Uterus (tissue), 2 donors: ENCODE measurements at regions not wholly inside any gene's neighbourhood (a gene's known extent, or its start where the extent isn't known, plus 50 kb on each side); places are given as distances from the start of the nearest gene placed in this dataset.

Source experiments
- CTCF ChIP-seq, 4 experiments: fragments of 200-600 bp in 2 of 4; fragments of 450-650 bp in 2 of 4; sonication (generic) in 2 of 4; IDR thresholded peaks; one replicate each; pipeline ENCODE4 v1.5.1; 2016 to 2019; ENCODE audit warnings: antibody characterized with exemption in 4 of 4, mild to moderate bottlenecking in 2 of 4, moderate library complexity in 1 of 4
- POLR2A ChIP-seq, 2 donors: fragments of 450-650 bp; IDR thresholded peaks; one replicate each; pipeline ENCODE4 v1.6.1; 2016; ENCODE audit warnings: antibody characterized with exemption in 2 of 2, mild to moderate bottlenecking in 1 of 2, moderate library complexity in 1 of 2

GRCh38 chr2:181738074-181738473 lies 57.8 kb upstream of the NEUROD1 start:
- TF ChIP-seq CTCF (IDR thresholded peaks at IDR 0.05), result no peak
- no peak for TF ChIP-seq POLR2A (IDR thresholded peaks at IDR 0.05)
